ENCODE measurements at regions not wholly inside any gene's neighbourhood (a gene's known extent, or its start where the extent isn't known, plus 50 kb on each side); places are given as distances from the start of the nearest gene placed in this dataset.

DNA sequence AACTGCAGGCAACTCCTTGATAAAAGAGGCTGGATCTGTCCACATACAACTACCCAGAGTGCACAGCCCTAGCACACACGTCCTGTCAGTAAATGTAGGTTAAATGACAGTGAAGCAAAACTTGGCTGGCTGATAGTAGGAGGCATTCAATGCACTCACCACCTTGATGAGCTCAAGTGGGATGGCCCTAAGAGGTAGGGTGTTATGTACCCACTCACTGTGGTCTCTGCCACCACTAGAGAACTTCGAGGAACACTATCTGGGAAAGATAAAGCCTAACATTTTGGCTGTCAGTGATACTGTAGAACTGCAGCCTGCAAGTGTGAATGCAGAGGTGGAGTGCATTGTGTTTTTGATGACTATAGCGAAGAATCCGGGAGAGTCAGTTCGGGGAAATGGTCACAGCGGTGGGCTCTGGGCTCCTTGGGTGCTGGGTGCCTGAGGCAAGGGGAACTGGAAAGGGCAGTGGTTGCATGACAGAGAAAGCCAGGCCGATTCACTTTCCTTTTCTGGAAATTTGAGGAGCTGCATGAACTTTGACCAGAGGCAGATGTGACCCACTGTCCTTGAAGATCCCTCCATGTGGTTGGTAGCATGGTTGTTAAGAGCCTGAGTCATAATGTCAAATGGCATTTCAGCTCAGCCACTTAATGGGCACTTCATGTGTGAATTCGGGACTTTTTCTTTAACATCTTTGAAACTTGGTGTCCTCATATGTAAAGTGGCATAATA lies 93.1 kb upstream of the ZPBP start:
- H3K4me3 ChIP-seq (ENCODE audit: control extremely low read depth in 1 of 5, extremely low read depth in 1 of 5, insufficient read depth in 1 of 5, low read depth in 2 of 5, low read length in 4 of 5), result no peak overlapping the region
- intact Hi-C loops (cut with micrococcal nuclease), result no loop called here

More for the DNA sequence above, 93.1 kb upstream of the ZPBP start:
- Histone ChIP-seq H3K4me2 (replicated peaks; ENCODE audit: low read depth, low read length, poor library complexity, severe bottlenecking) (no peak overlapping the region), H3K36me3 (replicated peaks in 1 of 2; ENCODE audit: control extremely low read depth in 1 of 2, control insufficient read depth in 1 of 2, extremely low read depth in 1 of 2, insufficient read depth in 2 of 2, low read length in 1 of 2) (no peaks in the 10 kb centered on the region), H3K27me3 (replicated peaks in 1 of 4; ENCODE audit: control extremely low read depth in 1 of 4, control insufficient read depth in 3 of 4, insufficient read depth in 4 of 4, low read length in 3 of 4) (no peaks in the 10 kb centered on the region), H2AFZ (ENCODE audit: insufficient read depth, low read depth, low read length, poor library complexity, severe bottlenecking) (no peak overlapping the region), H3K79me2 (ENCODE audit: control insufficient read depth, insufficient read depth, low read length) (no peaks in the 10 kb centered on the region), H3K9ac (ENCODE audit: low read length) (no peak overlapping the region), H4K20me1 (ENCODE audit: control insufficient read depth, insufficient read depth, low read length, poor library complexity, severe bottlenecking) (no peaks in the 10 kb centered on the region), H3K9me3 (ENCODE audit: control extremely low read depth in 1 of 3, control insufficient read depth in 2 of 3, insufficient read depth in 1 of 3, low read length in 2 of 3) (peaks cover 0 to 16% (median 10%) of the 10 kb centered on the region in 3 donors), H3K4me1 (ENCODE audit: control insufficient read depth in 2 of 2, insufficient read depth in 2 of 2, low read length in 2 of 2) (peaks cover 0 to 6% of the 10 kb centered on the region in 2 donors), H3K27ac (ENCODE audit: low read length in 2 of 2) (no peak overlapping the region)
- H3K9me3 Mint-ChIP-seq (ENCODE audit: insufficient read depth), result peaks cover 11% of the 10 kb centered on the region
- no peaks in the 10 kb centered on the region for H3K27me3 Mint-ChIP-seq
- ChIA-PET POLR2A (no interaction called here), CTCF (interaction anchor here (1.6 to 2.5 kb wide), 2 partner anchors 20 to 33 kb away, joined by 3 to 13 read pairs; no protein-coding TSS in a partner anchor)
- TF ChIP-seq CTCF (IDR thresholded peaks at IDR 0.05) (no peak), EZH2 (IDR thresholded peaks at IDR 0.05; ENCODE audit: borderline replicate concordance, insufficient read depth, low read depth, low read length, poor library complexity, severe bottlenecking) (no peak)
- no peak overlapping the region for H3K4me3 Mint-ChIP-seq
- no peak overlapping the region for H3K27ac Mint-ChIP-seq
- DNase-seq (no peak), ATAC-seq (ENCODE audit: low read depth) (no peak)
- 89% methylated on average over 6 of the region's 8 CpGs for WGBS (ENCODE audit: insufficient coverage)
- peaks cover 17% of the 10 kb centered on the region for H3K4me1 Mint-ChIP-seq

All from B cell (primary cell).